ENCODE measurements at regions not wholly inside any gene's neighbourhood (a gene's known extent, or its start where the extent isn't known, plus 50 kb on each side); places are given as distances from the start of the nearest gene placed in this dataset.
A peak's percentile ranks its signal among the peaks of the same experiment; 100 is the strongest.

DNA sequence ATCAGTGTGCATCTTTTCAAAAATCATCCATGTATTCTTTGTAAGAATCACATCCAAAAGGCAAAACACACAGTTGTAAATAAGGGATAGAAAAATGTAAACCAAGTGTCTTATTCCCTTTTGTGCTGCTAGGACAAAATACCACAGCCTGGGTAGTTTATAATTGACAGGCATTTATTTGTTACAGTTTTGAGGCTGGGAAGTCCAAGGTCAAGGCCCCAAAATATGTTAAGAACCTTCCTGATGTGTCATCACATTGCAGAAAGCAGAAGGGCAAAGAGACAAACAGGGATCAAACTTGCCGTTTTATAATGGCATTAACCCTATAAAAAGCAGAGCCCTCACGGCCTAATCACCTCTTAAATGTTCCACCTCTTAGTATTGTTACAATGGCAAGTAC, 364.8 kb downstream of the MED10 start:
- ChIA-PET POLR2A (ENCODE audit: low non-redundant PET) (no interaction called here), CTCF (no interaction called here)
- DNase-seq (ENCODE audit: low spot score), result no peak
- H3K27ac ChIP-seq, result no peak overlapping the region
- TF ChIP-seq, protein P1, sequence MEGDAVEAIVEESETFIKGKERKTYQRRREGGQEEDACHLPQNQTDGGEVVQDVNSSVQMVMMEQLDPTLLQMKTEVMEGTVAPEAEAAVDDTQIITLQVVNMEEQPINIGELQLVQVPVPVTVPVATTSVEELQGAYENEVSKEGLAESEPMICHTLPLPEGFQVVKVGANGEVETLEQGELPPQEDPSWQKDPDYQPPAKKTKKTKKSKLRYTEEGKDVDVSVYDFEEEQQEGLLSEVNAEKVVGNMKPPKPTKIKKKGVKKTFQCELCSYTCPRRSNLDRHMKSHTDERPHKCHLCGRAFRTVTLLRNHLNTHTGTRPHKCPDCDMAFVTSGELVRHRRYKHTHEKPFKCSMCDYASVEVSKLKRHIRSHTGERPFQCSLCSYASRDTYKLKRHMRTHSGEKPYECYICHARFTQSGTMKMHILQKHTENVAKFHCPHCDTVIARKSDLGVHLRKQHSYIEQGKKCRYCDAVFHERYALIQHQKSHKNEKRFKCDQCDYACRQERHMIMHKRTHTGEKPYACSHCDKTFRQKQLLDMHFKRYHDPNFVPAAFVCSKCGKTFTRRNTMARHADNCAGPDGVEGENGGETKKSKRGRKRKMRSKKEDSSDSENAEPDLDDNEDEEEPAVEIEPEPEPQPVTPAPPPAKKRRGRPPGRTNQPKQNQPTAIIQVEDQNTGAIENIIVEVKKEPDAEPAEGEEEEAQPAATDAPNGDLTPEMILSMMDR (conservative IDR thresholded peaks at IDR 0.05; ENCODE audit: low read depth), result no peak

DNA sequence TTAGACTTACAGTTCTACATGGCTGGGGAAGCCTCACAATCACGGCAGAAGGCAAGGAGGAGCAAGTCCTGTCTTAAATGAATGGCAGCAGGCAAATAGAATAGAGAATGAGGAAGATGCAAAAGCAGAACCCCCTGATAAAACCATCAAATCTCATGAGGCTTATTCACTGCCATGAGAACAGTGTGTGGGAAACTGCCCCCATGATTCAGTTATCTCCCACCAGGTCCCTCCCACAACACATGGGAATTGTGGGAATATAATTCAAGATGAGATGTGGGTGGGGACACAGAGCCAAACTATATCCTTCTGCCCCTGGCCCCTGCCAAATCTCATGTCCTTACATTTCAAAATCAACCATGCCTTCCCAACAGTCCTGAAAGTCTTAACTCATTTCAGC, 367.1 kb downstream of the MED10 start:
- ChIA-PET CTCF (no interaction called here), POLR2A (ENCODE audit: low non-redundant PET) (no interaction called here)
- TF ChIP-seq, protein P1 (conservative IDR thresholded peaks at IDR 0.05; ENCODE audit: low read depth), result no peak
- H3K27ac ChIP-seq, result no peak overlapping the region
- no peak for DNase-seq (ENCODE audit: low spot score)

GRCh38 chr5:6006838-6007314, 371.5 kb downstream of the MED10 start:
- ChIA-PET CTCF (no interaction called here), POLR2A (ENCODE audit: low non-redundant PET) (no interaction called here)
- DNase-seq (ENCODE audit: low spot score), result no peak
- TF ChIP-seq, protein P1 (conservative IDR thresholded peaks at IDR 0.05; ENCODE audit: low read depth), result no peak
- no peak overlapping the region for H3K27ac ChIP-seq

DNA sequence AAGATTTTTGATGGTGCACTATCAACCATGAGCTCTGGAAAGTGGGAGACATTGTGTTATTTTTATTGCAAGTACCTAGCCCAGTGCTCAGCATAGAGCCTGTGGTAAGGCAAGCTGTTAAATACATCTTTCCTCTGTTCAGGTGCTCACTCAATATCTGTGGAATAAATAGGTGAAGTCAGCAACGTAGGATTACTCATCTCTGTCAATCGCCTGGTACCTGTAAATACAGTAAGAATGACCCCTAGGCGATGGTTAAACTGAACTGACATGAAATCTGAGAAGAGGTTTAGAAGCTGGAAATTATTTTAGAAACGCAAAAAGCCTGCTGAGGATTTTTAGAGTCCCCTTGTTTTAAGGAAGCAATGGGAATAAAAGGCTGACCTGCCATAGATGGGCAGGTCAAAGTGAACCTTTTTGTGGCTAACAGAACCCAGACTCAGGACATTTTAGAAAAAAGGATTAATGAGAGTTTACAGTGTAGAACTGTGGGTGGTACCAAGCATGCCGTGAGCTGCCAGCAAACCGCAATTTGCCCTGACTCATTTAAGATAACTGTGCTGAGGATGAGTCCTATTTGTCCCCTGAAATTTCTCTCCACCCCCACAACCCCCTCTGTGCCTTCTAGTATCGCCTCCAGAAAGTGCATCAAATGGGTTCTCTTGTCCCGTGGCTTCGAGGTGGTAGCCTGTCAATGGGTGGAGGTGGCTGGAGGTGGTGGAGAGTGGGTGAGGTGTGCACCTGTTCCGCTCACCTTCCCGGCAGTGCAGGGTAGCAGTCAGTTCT, 375.1 kb downstream of the MED10 start:
- DNase-seq (ENCODE audit: low spot score), result peak; percentile 71
- POLR2A ChIA-PET (ENCODE audit: low non-redundant PET), result no interaction called here
- no peak overlapping the region for H3K27ac ChIP-seq
- CTCF ChIA-PET, result interaction anchor here (0.6 kb wide), 2 partner anchors 285 to 642 kb away, joined by 3 read pairs; no protein-coding TSS in a partner anchor
- TF ChIP-seq, protein P1 (conservative IDR thresholded peaks at IDR 0.05; ENCODE audit: low read depth), result no peak

DNA sequence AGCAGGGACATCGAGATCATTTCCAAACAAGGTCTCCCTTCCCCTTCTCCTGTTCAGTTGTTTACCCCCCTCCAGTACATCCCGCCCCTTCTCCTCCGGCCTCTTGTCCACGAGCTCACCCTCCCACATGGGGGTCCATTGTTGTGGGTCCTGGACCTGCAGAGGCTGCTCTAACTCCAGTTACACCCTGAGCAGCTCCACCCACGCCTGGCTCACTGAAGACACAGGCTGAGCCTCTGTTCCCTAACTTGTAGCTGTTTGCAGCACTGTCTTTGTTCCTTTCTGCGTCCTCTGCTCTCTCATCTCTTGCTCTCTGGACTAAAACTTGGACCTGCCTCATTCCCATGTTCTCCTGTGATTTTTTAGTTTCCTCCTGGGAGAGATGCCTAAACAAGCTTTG, 377.5 kb downstream of the MED10 start:
- DNase-seq (ENCODE audit: low spot score), result no peak
- TF ChIP-seq, protein P1 (conservative IDR thresholded peaks at IDR 0.05; ENCODE audit: low read depth), result no peak

DNA sequence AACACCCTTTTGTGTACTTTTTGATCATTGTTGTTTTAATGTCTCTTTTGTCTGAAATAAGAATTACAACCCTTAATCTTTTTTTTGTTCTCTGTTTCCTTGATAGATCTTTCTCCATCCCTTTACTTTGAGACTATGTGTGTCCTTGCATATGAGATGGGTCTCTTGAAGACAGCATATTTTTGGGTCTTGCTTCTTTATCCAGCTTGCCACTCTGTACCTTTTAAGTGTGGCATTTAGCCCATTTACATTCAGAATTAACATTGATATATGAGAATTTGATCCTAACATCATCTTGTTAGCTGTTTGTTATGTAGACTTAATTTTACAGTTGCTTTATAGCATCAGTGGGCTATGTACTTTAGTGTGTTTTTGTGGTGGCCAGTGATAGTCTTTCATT, 382.5 kb downstream of the MED10 start:
- H3K27ac ChIP-seq, result no peak overlapping the region
- ChIA-PET CTCF (no interaction called here), POLR2A (ENCODE audit: low non-redundant PET) (no interaction called here)
- DNase-seq (ENCODE audit: low spot score), result no peak
- TF ChIP-seq, protein P1 (conservative IDR thresholded peaks at IDR 0.05; ENCODE audit: low read depth), result no peak

More for the DNA sequence above, 377.5 kb downstream of the MED10 start:
- ChIA-PET CTCF (no interaction called here), POLR2A (ENCODE audit: low non-redundant PET) (no interaction called here)
- H3K27ac ChIP-seq, result no peak overlapping the region
